GM12891 (cell line): ENCODE measurements at regions not wholly inside any gene's neighbourhood (a gene's known extent, or its start where the extent isn't known, plus 50 kb on each side); places are given as distances from the start of the nearest gene placed in this dataset.

Source experiments
- POLR2A ChIP-seq: IDR thresholded peaks from 2 replicates; pipeline ENCODE4 v1.6.1; 2011; ENCODE audit warnings: low read depth, low read length, control low read depth
- POLR2AphosphoS5 ChIP-seq: IDR thresholded peaks from 2 replicates; pipeline ENCODE4 v1.6.1; 2011; ENCODE audit warnings: low read depth, low read length, control low read depth
- TAF1 ChIP-seq: IDR thresholded peaks from 2 replicates; pipeline ENCODE4 v1.6.1; 2011; ENCODE audit warnings: low read depth, low read length, control low read depth

DNA sequence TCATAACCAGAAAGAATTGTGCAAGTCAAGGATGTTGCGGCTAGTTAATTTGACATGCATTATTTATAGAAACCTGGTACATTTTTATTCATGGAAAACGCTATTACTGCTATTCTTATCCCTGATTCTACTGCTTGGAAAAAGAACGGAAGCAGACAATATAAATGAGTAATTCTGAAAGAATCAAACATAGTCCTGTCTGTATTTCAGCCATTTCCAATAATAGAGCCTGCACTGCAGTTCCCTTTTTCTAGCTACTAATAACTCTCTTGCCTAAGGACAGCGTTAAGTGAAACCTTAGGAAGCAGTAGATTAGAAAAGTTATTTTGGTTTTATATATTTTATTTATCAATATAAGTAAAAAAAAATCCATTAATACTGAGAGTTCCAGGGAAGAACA, 414.9 kb downstream of the CYLC2 start:
- TF ChIP-seq POLR2AphosphoS5: no peak
- TF ChIP-seq POLR2A: no peak
- TF ChIP-seq TAF1: no peak
